NB4 (cell line): ENCODE measurements at regions not wholly inside any gene's neighbourhood (a gene's known extent, or its start where the extent isn't known, plus 50 kb on each side); places are given as distances from the start of the nearest gene placed in this dataset.
"Not testable (repeated sequence)": the region's sequence is repeated elsewhere in the genome, so short reads cannot be mapped to it uniquely, and the experiment has no call there.

Experiments used
- DNase-seq: peaks from one replicate; pipeline ENCODE4 v3.0.0; 2010; ENCODE audit warnings: low read depth
- H3K4me3 ChIP-seq: one replicate; pipeline ENCODE4 v1.5.1; 2011; ENCODE audit warnings: mild to moderate bottlenecking, low read depth, low read length, moderate library complexity
- MYC ChIP-seq: IDR thresholded peaks from 2 replicates; pipeline ENCODE4 v1.6.1; 2011; ENCODE audit warnings: low read depth, low read length
- POLR2A ChIP-seq: IDR thresholded peaks from 2 replicates; pipeline ENCODE4 v1.6.1; 2011; ENCODE audit warnings: mild to moderate bottlenecking; ENCODE audit not compliant: insufficient read length; ENCODE audit errors: extremely low read depth
- TF ChIP-seq, protein P1 (sequence below): IDR thresholded peaks from one replicate; pipeline ENCODE4 v1.5.1; 2012; ENCODE audit warnings: low read depth, low read length
- TF ChIP-seq, protein P2 (sequence below): IDR thresholded peaks from 2 replicates; pipeline ENCODE4 v1.6.1; 2011; ENCODE audit warnings: low read depth, low read length

DNA sequence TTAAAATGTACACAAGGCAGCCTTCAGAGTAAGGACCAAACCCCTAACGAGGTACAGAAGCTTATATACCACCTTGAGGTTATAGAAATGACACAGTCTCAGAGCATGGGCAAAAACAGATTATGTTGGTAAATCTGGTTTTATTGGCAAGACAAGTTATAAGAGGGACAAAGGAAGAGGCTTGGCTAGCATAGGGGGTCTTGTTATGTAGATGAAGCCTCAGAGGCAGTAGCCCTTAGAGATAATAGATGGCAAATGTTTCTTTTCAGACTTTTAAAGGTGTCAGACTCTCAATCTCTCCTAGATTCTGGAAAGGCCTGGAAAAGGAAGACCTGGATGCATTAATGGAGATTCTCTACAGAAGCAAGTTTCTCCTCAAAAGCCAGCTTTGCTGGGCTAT lies 123.3 kb upstream of the ATXN1 start:
- DNase-seq: no peak
- H3K4me3 ChIP-seq: no peak overlapping the region
- TF ChIP-seq, protein P1, sequence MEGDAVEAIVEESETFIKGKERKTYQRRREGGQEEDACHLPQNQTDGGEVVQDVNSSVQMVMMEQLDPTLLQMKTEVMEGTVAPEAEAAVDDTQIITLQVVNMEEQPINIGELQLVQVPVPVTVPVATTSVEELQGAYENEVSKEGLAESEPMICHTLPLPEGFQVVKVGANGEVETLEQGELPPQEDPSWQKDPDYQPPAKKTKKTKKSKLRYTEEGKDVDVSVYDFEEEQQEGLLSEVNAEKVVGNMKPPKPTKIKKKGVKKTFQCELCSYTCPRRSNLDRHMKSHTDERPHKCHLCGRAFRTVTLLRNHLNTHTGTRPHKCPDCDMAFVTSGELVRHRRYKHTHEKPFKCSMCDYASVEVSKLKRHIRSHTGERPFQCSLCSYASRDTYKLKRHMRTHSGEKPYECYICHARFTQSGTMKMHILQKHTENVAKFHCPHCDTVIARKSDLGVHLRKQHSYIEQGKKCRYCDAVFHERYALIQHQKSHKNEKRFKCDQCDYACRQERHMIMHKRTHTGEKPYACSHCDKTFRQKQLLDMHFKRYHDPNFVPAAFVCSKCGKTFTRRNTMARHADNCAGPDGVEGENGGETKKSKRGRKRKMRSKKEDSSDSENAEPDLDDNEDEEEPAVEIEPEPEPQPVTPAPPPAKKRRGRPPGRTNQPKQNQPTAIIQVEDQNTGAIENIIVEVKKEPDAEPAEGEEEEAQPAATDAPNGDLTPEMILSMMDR: no peak
- TF ChIP-seq MYC (no peak), POLR2A (no peak)
- TF ChIP-seq, protein P2, sequence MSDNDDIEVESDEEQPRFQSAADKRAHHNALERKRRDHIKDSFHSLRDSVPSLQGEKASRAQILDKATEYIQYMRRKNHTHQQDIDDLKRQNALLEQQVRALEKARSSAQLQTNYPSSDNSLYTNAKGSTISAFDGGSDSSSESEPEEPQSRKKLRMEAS: no peak

DNA sequence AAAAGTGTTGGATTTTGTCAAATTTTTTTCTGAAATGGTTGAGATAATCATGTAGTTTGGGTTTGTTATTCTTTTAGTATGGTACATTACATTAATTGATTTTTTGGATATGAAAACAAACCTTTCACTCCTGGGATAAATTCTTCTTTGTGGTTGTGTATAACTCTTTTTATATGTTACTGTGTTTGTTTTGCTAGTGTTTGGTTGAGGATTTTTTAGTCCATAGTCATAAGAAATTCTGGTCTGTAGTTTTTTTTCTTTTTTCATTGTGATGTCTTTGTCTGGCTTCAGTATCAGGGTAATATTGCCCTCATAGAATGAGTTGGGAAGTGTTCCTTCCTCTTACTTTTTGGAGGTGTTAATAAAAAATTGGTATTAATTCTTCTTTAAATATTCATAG lies 122.2 kb upstream of the ATXN1 start:
- no peak for DNase-seq
- H3K4me3 ChIP-seq: no peak overlapping the region
- TF ChIP-seq, protein P1: no peak
- TF ChIP-seq POLR2A (no peak), MYC (no peak)
- TF ChIP-seq, protein P2: no peak

DNA sequence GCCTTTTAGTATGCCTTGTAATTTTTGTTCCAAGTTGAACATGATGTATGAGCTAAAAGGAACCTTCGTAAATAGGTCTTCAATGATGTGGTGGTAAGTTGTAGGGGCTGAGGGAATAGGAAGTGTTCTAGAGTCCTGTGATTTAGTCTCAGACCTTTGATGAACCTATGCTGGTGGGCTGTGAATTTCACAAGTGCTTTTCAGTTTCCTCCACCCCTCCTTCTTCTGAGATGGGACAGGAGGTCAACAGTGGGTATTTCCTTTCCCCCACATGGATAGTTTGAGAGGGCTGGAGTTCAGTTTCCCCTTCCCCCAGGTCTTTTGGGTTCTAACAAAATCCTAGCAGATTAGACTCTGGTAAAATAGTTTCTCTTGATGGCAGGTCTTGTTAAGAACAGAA lies 121.0 kb upstream of the ATXN1 start:
- TF ChIP-seq, protein P1: no peak
- TF ChIP-seq POLR2A (no peak), MYC (no peak)
- TF ChIP-seq, protein P2: no peak
- H3K4me3 ChIP-seq: no peak overlapping the region
- DNase-seq: no peak

DNA sequence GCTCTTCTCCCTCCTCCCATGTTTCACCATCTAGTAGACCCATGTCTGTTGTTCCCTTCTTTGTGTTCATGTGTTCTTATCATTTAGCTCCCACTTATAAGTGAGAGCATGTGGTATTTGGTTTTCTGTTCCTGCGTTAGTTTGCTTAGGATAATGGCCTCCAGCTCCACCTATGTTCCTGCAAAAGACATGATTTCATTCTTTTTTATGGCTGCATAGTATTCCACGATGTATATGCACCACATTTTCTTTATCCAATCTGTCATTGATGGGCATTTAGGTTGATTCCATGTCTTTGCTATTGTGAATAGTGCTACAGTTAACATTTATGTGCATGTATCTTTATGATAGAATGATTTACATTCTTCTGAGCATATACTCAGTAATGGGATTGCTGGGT lies 115.6 kb upstream of the ATXN1 start:
- not testable (repeated sequence) for H3K4me3 ChIP-seq, DNase-seq

DNA sequence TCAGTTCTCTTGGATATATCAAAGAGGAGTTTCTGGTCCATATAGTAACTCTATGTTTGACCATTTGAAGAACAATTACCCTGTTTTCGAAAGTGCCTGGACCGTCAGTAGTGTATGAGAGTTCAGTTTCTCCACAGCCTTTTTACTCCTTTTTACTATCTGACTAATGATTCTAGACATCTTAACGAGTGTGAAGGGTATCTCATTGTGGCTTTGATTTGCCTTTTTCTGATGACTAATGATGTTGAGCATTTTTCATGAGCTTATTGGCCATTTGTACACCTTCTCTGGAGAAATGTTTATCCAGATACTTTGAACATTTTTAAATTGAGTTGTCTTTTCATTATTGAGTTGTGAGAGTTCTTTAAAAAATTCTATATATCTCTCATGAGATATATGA lies 114.9 kb upstream of the ATXN1 start:
- DNase-seq: no peak
- no peak overlapping the region for H3K4me3 ChIP-seq
- TF ChIP-seq MYC (no peak), POLR2A (no peak)
- TF ChIP-seq, protein P2: no peak
- TF ChIP-seq, protein P1: no peak

DNA sequence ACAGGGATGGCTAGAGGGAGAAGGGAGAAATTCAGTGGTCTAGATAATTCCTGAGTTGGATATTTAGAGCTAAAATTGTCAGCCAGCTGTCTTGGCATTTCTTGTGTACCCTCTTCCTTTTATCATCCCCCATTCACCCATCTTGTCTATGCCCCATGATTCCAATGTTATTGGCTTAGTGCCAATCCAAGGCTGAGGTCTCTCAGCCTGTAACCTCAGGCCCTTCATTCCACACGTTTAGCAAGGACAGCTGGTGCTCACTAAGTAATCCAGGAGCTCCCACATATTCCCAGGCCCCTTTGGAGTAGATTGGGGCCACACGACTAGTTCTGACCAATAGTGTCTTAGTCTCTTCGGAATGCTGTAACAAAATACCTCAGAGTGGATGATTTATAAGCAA lies 112.4 kb upstream of the ATXN1 start:
- DNase-seq: no peak
- no peak overlapping the region for H3K4me3 ChIP-seq
- TF ChIP-seq, protein P1: no peak
- TF ChIP-seq POLR2A: no peak
- no peak for TF ChIP-seq MYC
- TF ChIP-seq, protein P2: no peak
